Ovary (tissue), 7 donors: ENCODE measurements at regions not wholly inside any gene's neighbourhood (a gene's known extent, or its start where the extent isn't known, plus 50 kb on each side); places are given as distances from the start of the nearest gene placed in this dataset.

Source experiments
- DNase-seq, 5 donors: peaks; one replicate each; pipeline ENCODE4 v3.0.0-alpha.2; 2019 to 2020
- H3K27ac ChIP-seq, 2 donors: fragments of 200-600 bp; one replicate each; pipeline versions ENCODE4 v1.5.1 to v1.8.0; 2019 to 2022
- H3K27me3 ChIP-seq: fragments of 200-600 bp; one replicate; pipeline ENCODE4 v1.8.0; 2022
- H3K36me3 ChIP-seq: fragments of 200-600 bp; sonication (generic); one replicate; pipeline ENCODE4 v1.5.1; 2019
- H3K4me1 ChIP-seq: one replicate; pipeline ENCODE4 v1.8.1; 2013; ENCODE audit warnings: mild to moderate bottlenecking, moderate library complexity; ENCODE audit not compliant: insufficient read depth
- H3K4me3 ChIP-seq: fragments of 200-600 bp; sonication (generic); one replicate; pipeline ENCODE4 v1.5.1; 2017
- H3K9me3 ChIP-seq, 2 donors: fragments of 200-600 bp in 1 of 2; sonication (generic) in 1 of 2; one replicate each; pipeline versions ENCODE4 v1.5.1 to v1.8.1; 2013 to 2019; ENCODE audit warnings: mild to moderate bottlenecking in 1 of 2, moderate library complexity in 1 of 2
- CTCF ChIP-seq, 3 donors: fragments of 450-650 bp in 2 of 3; fragments of 200-600 bp in 1 of 3; IDR thresholded peaks; one replicate each; pipeline versions ENCODE4 v1.5.1 to v1.8.0; 2016 to 2022; ENCODE audit warnings: antibody characterized with exemption in 3 of 3, mild to moderate bottlenecking in 1 of 3
- EP300 ChIP-seq: sonication (generic); formaldehyde crosslinking; IDR thresholded peaks from one replicate; pipeline ENCODE4 v1.6.1; 2017; ENCODE audit warnings: antibody characterized with exemption
- POLR2A ChIP-seq: fragments of 450-650 bp; IDR thresholded peaks from one replicate; pipeline ENCODE4 v1.6.1; 2017; ENCODE audit warnings: antibody characterized with exemption, mild to moderate bottlenecking, moderate library complexity
- WGBS, 3 donors: extraction: QIAGEN DNeasy Blood & Tissue Kit in 1 of 3; methylation state at CpG; one replicate each; pipeline versions ENCODE4 v1.1.5 to v1.1.7; 2013 to 2017; 5-methylcytosine and 5-hydroxymethylcytosine counted together
- intact Hi-C, 4 donors: fragments of 100-400 bp; cut with DNase I; formaldehyde crosslinking; loops; one replicate each; pipeline versions ENCODE4 v1.11.0 to v1.15.1; 2022 to 2023
- donor health status: DM: no; HTN: no; CAD: no; lungs with moderate emphysema.
- donor health status: DM: no; HTN: no; CAD: no.
- donor health status: Bipolar disorder and iron deficiency.
- donor health status: DM: no; HTN: no; CAD: no.
- donor health status: DM: yes; HTN: yes; CAD: no.

GRCh38 chr11:69396948-69397307 lies 84.5 kb upstream of the LINC01488 start:
- no peaks in the 10 kb centered on the region for H3K9me3 ChIP-seq
- no peak overlapping the region for H3K4me3 ChIP-seq
- 69 to 82% (median 76%) methylated on average over 2 of the region's 2 CpGs for WGBS, 3 donors
- intact Hi-C loops, result no loop called here
- H3K27me3 ChIP-seq, result no peaks in the 10 kb centered on the region
- no peaks in the 10 kb centered on the region for H3K4me1 ChIP-seq
- no peak overlapping the region for H3K27ac ChIP-seq
- DNase-seq, result no peak
- H3K36me3 ChIP-seq, result no peaks in the 10 kb centered on the region
- TF ChIP-seq EP300 (no peak), POLR2A (no peak), CTCF (IDR thresholded peaks at IDR 0.05) (no peak)

- Histone ChIP-seq H3K36me3 (no peaks in the 10 kb centered on the region), H3K4me1 (no peaks in the 10 kb centered on the region), H3K27ac (no peak overlapping the region), H3K9me3 (no peaks in the 10 kb centered on the region), H3K27me3 (no peaks in the 10 kb centered on the region), H3K4me3 (no peak overlapping the region)
- intact Hi-C loops, result no loop called here
- no peak for DNase-seq
- TF ChIP-seq EP300, result no peak
- no peak for TF ChIP-seq CTCF (IDR thresholded peaks at IDR 0.05)
- no peak for TF ChIP-seq POLR2A
- 77 to 90% (median 88%) methylated on average over 3 of the region's 3 CpGs for WGBS, 3 donors
Measured at GRCh38 chr11:69397732-69398131, 83.7 kb upstream of the LINC01488 start.

- TF ChIP-seq POLR2A, result no peak
- no peak for TF ChIP-seq CTCF (IDR thresholded peaks at IDR 0.05)
- TF ChIP-seq EP300, result no peak
- Histone ChIP-seq H3K27ac (no peak overlapping the region), H3K36me3 (no peaks in the 10 kb centered on the region), H3K27me3 (no peaks in the 10 kb centered on the region), H3K4me3 (no peak overlapping the region), H3K4me1 (no peaks in the 10 kb centered on the region), H3K9me3 (no peaks in the 10 kb centered on the region)
- DNase-seq, result no peak
- intact Hi-C loops, result no loop called here
- WGBS, 3 donors, result 53 to 64% (median 57%) methylated on average over 27 to 28 of the region's 28 CpGs
Measured at GRCh38 chr11:69398529-69399492, 82.7 kb upstream of the LINC01488 start.

GRCh38 chr11:69400140-69400539 lies 81.3 kb upstream of the LINC01488 start:
- H3K27me3 ChIP-seq, result no peaks in the 10 kb centered on the region
- WGBS, 3 donors, result 76 to 86% (median 81%) methylated on average over 2 of the region's 2 CpGs
- no peak overlapping the region for H3K27ac ChIP-seq
- no peak for TF ChIP-seq POLR2A
- no peak for TF ChIP-seq CTCF (IDR thresholded peaks at IDR 0.05)
- TF ChIP-seq EP300, result no peak
- H3K4me3 ChIP-seq, result no peak overlapping the region
- no peaks in the 10 kb centered on the region for H3K9me3 ChIP-seq
- no peaks in the 10 kb centered on the region for H3K4me1 ChIP-seq
- H3K36me3 ChIP-seq, result no peaks in the 10 kb centered on the region
- DNase-seq, result no peak
- intact Hi-C loops, result no loop called here
